Esophagus (tissue), 2 donors: ENCODE measurements at regions not wholly inside any gene's neighbourhood (a gene's known extent, or its start where the extent isn't known, plus 50 kb on each side); places are given as distances from the start of the nearest gene placed in this dataset.

Source experiments
- H3K27ac ChIP-seq, 2 donors: one replicate each; pipeline ENCODE4 v1.5.1; 2013; ENCODE audit warnings: low read depth in 2 of 2, mild to moderate bottlenecking in 2 of 2, inconsistent platforms in 1 of 2, low read length in 1 of 2, moderate library complexity in 1 of 2
- H3K27me3 ChIP-seq, 2 donors: one replicate each; pipeline ENCODE4 v1.6.1; 2013; ENCODE audit warnings: low read length in 2 of 2, control low read depth in 1 of 2, mild to moderate bottlenecking in 1 of 2; ENCODE audit not compliant: insufficient read depth in 2 of 2, control insufficient read depth in 1 of 2
- H3K36me3 ChIP-seq, 2 donors: one replicate each; pipeline ENCODE4 v1.6.1; 2013; ENCODE audit warnings: low read length in 1 of 2; ENCODE audit not compliant: control insufficient read depth in 2 of 2, insufficient read depth in 2 of 2
- H3K4me1 ChIP-seq, 2 donors: one replicate each; pipeline ENCODE4 v1.6.1; 2013; ENCODE audit warnings: low read length in 1 of 2; ENCODE audit not compliant: control insufficient read depth in 2 of 2, insufficient read depth in 2 of 2
- H3K4me3 ChIP-seq, 2 donors: one replicate each; pipeline ENCODE4 v1.5.1; 2013; ENCODE audit warnings: low read length in 2 of 2, mild to moderate bottlenecking in 2 of 2, low read depth in 1 of 2, moderate library complexity in 1 of 2
- H3K9me3 ChIP-seq, 2 donors: one replicate each; pipeline ENCODE4 v1.6.1; 2013; ENCODE audit warnings: mild to moderate bottlenecking in 2 of 2, low read depth in 1 of 2, low read length in 1 of 2, moderate library complexity in 1 of 2; ENCODE audit not compliant: control insufficient read depth in 2 of 2, insufficient read depth in 1 of 2
- WGBS, 2 donors: extraction: QIAGEN DNeasy Blood & Tissue Kit; methylation state at CpG; one replicate each; pipeline ENCODE4 v1.1.7; 2013; 5-methylcytosine and 5-hydroxymethylcytosine counted together
- donor health status: healthy with polysubstance abuse.
- donor health status: Bipolar disorder and iron deficiency.

DNA sequence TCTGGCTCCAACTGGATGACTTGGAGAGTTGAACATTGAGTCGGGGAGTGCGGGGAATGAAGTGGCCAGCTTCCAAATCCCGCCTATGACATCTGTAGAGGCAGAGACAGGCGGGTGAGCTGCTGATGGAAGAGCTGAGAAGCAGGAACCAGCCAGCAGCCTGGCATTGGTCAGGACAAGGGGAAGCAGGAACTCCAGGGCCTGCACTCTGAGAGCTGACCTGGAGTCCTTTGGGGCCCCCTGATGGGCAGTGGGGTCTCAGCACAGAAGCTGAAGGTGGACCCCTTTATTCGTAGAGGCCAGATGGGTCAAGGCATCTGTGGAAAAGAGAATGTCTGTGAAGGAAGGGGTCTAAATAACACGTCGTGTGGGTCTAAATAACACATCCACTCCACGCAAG is 57.0 kb downstream of the SEC61G start:
- Histone ChIP-seq H3K27ac (no peak overlapping the region), H3K4me3 (no peak overlapping the region), H3K36me3 (no peaks in the 10 kb centered on the region), H3K27me3 (no peaks in the 10 kb centered on the region), H3K4me1 (no peaks in the 10 kb centered on the region), H3K9me3 (peaks cover 0 to 4% of the 10 kb centered on the region in 2 donors)
- 82 to 89% methylated on average over 7 to 8 of the region's 8 CpGs for WGBS, 2 donors

- peaks cover 0 to 4% of the 10 kb centered on the region in 2 donors for H3K9me3 ChIP-seq
- H3K4me3 ChIP-seq: no peak overlapping the region
- WGBS, 2 donors: 61 to 88% methylated on average over 5 of the region's 5 CpGs
- H3K27me3 ChIP-seq: no peaks in the 10 kb centered on the region
- H3K27ac ChIP-seq: no peak overlapping the region
- H3K4me1 ChIP-seq: no peaks in the 10 kb centered on the region
- H3K36me3 ChIP-seq: no peaks in the 10 kb centered on the region
These were observed 59.3 kb downstream of the SEC61G start for GRCh38 chr7:54699715-54700114.

GRCh38 chr7:54697659-54698186 is 61.3 kb downstream of the SEC61G start:
- 62 to 71% methylated on average over 32 of the region's 32 CpGs for WGBS, 2 donors
- Histone ChIP-seq H3K4me1 (no peaks in the 10 kb centered on the region), H3K27ac (no peak overlapping the region), H3K4me3 (no peak overlapping the region), H3K27me3 (no peaks in the 10 kb centered on the region), H3K9me3 (peaks cover 0 to 4% of the 10 kb centered on the region in 2 donors), H3K36me3 (no peaks in the 10 kb centered on the region)

- H3K36me3 ChIP-seq: no peaks in the 10 kb centered on the region
- H3K4me3 ChIP-seq: no peak overlapping the region
- no peaks in the 10 kb centered on the region for H3K27me3 ChIP-seq
- H3K27ac ChIP-seq: no peak overlapping the region
- no peaks in the 10 kb centered on the region for H3K9me3 ChIP-seq
- 87 to 91% methylated on average over 14 of the region's 14 CpGs for WGBS, 2 donors
- no peaks in the 10 kb centered on the region for H3K4me1 ChIP-seq
These were observed 68.1 kb downstream of the SEC61G start for GRCh38 chr7:54690892-54691291.

GRCh38 chr7:54690050-54690443 is 69.0 kb downstream of the SEC61G start:
- no peaks in the 10 kb centered on the region for H3K9me3 ChIP-seq
- 53 to 56% methylated on average over 9 of the region's 9 CpGs for WGBS, 2 donors

GRCh38 chr7:54689394-54690049 is 69.5 kb downstream of the SEC61G start:
- Histone ChIP-seq H3K4me1 (no peaks in the 10 kb centered on the region), H3K27me3 (no peaks in the 10 kb centered on the region), H3K4me3 (no peak overlapping the region), H3K9me3 (no peaks in the 10 kb centered on the region), H3K36me3 (no peaks in the 10 kb centered on the region), H3K27ac (no peak overlapping the region)
- WGBS, 2 donors: 54 to 61% methylated on average over 5 of the region's 5 CpGs

More at GRCh38 chr7:54690050-54690443, 69.0 kb downstream of the SEC61G start:
- no peak overlapping the region for H3K4me3 ChIP-seq
- H3K27ac ChIP-seq: no peak overlapping the region
- H3K27me3 ChIP-seq: no peaks in the 10 kb centered on the region
- H3K36me3 ChIP-seq: no peaks in the 10 kb centered on the region
- H3K4me1 ChIP-seq: no peaks in the 10 kb centered on the region

GRCh38 chr7:54687462-54688212 is 71.4 kb downstream of the SEC61G start:
- no peak overlapping the region for H3K4me3 ChIP-seq
- H3K4me1 ChIP-seq: no peaks in the 10 kb centered on the region
- H3K27ac ChIP-seq: no peak overlapping the region
- 44 to 63% methylated on average over 5 of the region's 5 CpGs for WGBS, 2 donors
- no peaks in the 10 kb centered on the region for H3K27me3 ChIP-seq
- H3K36me3 ChIP-seq: no peaks in the 10 kb centered on the region
- no peaks in the 10 kb centered on the region for H3K9me3 ChIP-seq

DNA sequence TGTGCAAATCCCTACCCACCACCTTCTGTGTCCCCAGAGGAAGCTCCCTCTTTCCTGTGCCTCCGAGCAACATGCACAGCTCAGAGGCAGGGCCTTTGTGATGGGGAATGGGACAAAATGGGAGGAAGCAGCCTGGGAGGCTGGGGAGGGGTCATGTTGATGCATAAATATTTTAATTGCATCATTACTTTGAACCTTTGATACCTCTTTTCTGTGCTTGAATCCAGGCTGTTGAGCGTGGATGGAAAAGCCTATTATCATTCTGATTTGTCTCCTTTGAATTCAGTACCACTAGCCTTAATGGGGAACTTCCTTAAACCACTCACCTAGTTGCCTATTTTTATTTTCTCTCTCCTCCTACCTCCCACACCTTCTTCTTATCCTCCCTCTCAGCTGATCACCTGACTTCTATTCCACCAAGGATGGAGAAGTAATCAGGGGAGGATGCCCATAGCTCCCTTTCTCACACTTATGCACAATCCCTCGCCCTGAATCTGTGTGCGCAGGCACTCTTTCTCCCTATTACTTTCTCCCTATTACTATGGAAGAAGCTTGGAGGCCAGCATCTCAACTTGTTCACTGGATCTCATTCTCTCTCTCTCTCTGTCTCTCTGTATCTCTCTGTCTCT is 78.5 kb downstream of the SEC61G start:
- H3K4me1 ChIP-seq: no peaks in the 10 kb centered on the region
- no peak overlapping the region for H3K27ac ChIP-seq
- H3K36me3 ChIP-seq: no peaks in the 10 kb centered on the region
- WGBS, 2 donors: 72 to 76% methylated on average over 4 of the region's 4 CpGs
- no peaks in the 10 kb centered on the region for H3K9me3 ChIP-seq
- H3K27me3 ChIP-seq: peaks cover 0 to 2% of the 10 kb centered on the region in 2 donors
- H3K4me3 ChIP-seq: no peak overlapping the region

GRCh38 chr7:54679490-54679817 is 79.6 kb downstream of the SEC61G start:
- H3K27ac ChIP-seq: no peak overlapping the region
- 95% methylated on average over 5 of the region's 5 CpGs for WGBS, 2 donors
- H3K36me3 ChIP-seq: no peaks in the 10 kb centered on the region

More at GRCh38 chr7:54679490-54679817, 79.6 kb downstream of the SEC61G start:
- H3K4me3 ChIP-seq: no peak overlapping the region
- H3K9me3 ChIP-seq: no peaks in the 10 kb centered on the region
- no peaks in the 10 kb centered on the region for H3K4me1 ChIP-seq
- H3K27me3 ChIP-seq: peaks cover 0 to 5% of the 10 kb centered on the region in 2 donors
